GM21526 (cell line): ENCODE measurements at regions not wholly inside any gene's neighbourhood (a gene's known extent, or its start where the extent isn't known, plus 50 kb on each side); places are given as distances from the start of the nearest gene placed in this dataset.
A peak's percentile ranks its signal among the peaks of the same experiment; 100 is the strongest.

ENCODE experiments used
- ATAC-seq: cut with Tn5 transposase; IDR thresholded peaks from one replicate; pipeline ENCODE4 v1.9.1; 2021; ENCODE audit warnings: moderate library complexity; ENCODE audit not compliant: unreplicated experiment, low FRiP score

GRCh38 chr10:75294866-75295701 is 59.3 kb upstream of the COMTD1 start:
- ATAC-seq: peak; percentile 83

- no peak for ATAC-seq
Observed at GRCh38 chr10:75294518-75294865, 58.7 kb upstream of the COMTD1 start.

GRCh38 chr10:75294031-75294437 is 58.3 kb upstream of the COMTD1 start:
- no peak for ATAC-seq

- no peak for ATAC-seq
Observed at GRCh38 chr10:75293446-75293820, 57.7 kb upstream of the COMTD1 start.

GRCh38 chr10:75292794-75293445 is 57.2 kb upstream of the COMTD1 start:
- no peak for ATAC-seq

GRCh38 chr10:75291805-75292204 is 56.0 kb upstream of the COMTD1 start:
- no peak for ATAC-seq

- ATAC-seq: no peak
Observed at GRCh38 chr10:75288140-75288711, 52.5 kb upstream of the COMTD1 start.

GRCh38 chr10:75287697-75288096 is 51.9 kb upstream of the COMTD1 start:
- ATAC-seq: no peak

GRCh38 chr10:75286901-75287300 is 51.1 kb upstream of the COMTD1 start:
- no peak for ATAC-seq
